ENCODE measurements at regions not wholly inside any gene's neighbourhood (a gene's known extent, or its start where the extent isn't known, plus 50 kb on each side); places are given as distances from the start of the nearest gene placed in this dataset.
A peak's percentile ranks its signal among the peaks of the same experiment; 100 is the strongest.
"Not testable (repeated sequence)": the region's sequence is repeated elsewhere in the genome, so short reads cannot be mapped to it uniquely, and the experiment has no call there.

GRCh38 chr6:126890055-126890454 lies 228.4 kb upstream of the RSPO3 start:
- Histone ChIP-seq H3K4me1 (ENCODE audit: control insufficient read depth, insufficient read depth, low read length) (peaks cover 2% of the 10 kb centered on the region; the same call in 1 of the 2 replicates), H3K27ac (ENCODE audit: extremely low read depth, low read depth, low read length) (no peak overlapping the region), H3K4me3 (ENCODE audit: low read depth, low read length) (no peak overlapping the region), H3K9me3 (ENCODE audit: control insufficient read depth, insufficient read depth, low read depth, low read length) (no peaks in the 10 kb centered on the region), H3K36me3 (ENCODE audit: control insufficient read depth in 2 of 2, insufficient read depth in 1 of 2, low read length in 2 of 2) (no peaks in the 10 kb centered on the region)
- TF ChIP-seq ZFP3 (tag by site-specific recombination; IDR thresholded peaks at IDR 0.05; ENCODE audit: low read depth): no peak
- 0 out of 2 replicates have a peak, but pooled peaks have one; percentile 69 for TF ChIP-seq ZNF530 (tag by site-specific recombination; IDR thresholded peaks at IDR 0.05; ENCODE audit: low read depth)
- peak; percentile 53; the same call in 1 of the 2 replicates for TF ChIP-seq ZNF544 (tag by site-specific recombination; IDR thresholded peaks at IDR 0.05)
- peak; percentile 30; the same call in 1 of the 2 replicates for TF ChIP-seq ZNF394 (tag by site-specific recombination; IDR thresholded peaks at IDR 0.05; ENCODE audit: borderline replicate concordance)
- TF ChIP-seq ZSCAN5A (tag by site-specific recombination; IDR thresholded peaks at IDR 0.05): no peak
- ChIA-PET POLR2A (no interaction called here), CTCF (interaction anchor here (0.6 to 0.9 kb wide), 4 partner anchors 47 to 895 kb away, joined by 3 read pairs; no protein-coding TSS in a partner anchor)

GRCh38 chr6:126891158-126891557 lies 227.3 kb upstream of the RSPO3 start:
- ChIA-PET CTCF (no interaction called here), POLR2A (no interaction called here)
- H3K36me3 ChIP-seq (ENCODE audit: control insufficient read depth in 2 of 2, insufficient read depth in 1 of 2, low read length in 2 of 2): no peaks in the 10 kb centered on the region
- no peak overlapping the region for H3K4me3 ChIP-seq (ENCODE audit: low read depth, low read length)
- no peak for TF ChIP-seq ZNF704 (tag by site-specific recombination; IDR thresholded peaks at IDR 0.05)
- TF ChIP-seq HOXC10 (CRISPR knock-in tag; IDR thresholded peaks at IDR 0.05): no peak
- TF ChIP-seq GLIS1 (tag by site-specific recombination; IDR thresholded peaks at IDR 0.05): no peak
- TF ChIP-seq ZNF23 (tag by site-specific recombination; IDR thresholded peaks at IDR 0.05; ENCODE audit: borderline replicate concordance): no peak
- TF ChIP-seq HOXA7 (CRISPR knock-in tag; IDR thresholded peaks at IDR 0.05; ENCODE audit: borderline replicate concordance): no peak
- no peak for TF ChIP-seq ZNF335 (tag by site-specific recombination; conservative IDR thresholded peaks at IDR 0.05)
- no peak for TF ChIP-seq ZNF510 (tag by site-specific recombination; IDR thresholded peaks at IDR 0.05; ENCODE audit: insufficient replicate concordance)
- no peak for TF ChIP-seq ZIC2 (tag by site-specific recombination; IDR thresholded peaks at IDR 0.05)
- TF ChIP-seq ZNF585B (tag by site-specific recombination; IDR thresholded peaks at IDR 0.05): no peak
- TF ChIP-seq ZNF112 (tag by site-specific recombination; IDR thresholded peaks at IDR 0.05): no peak
- no peak for TF ChIP-seq ZNF580 (tag by site-specific recombination; IDR thresholded peaks at IDR 0.05)
- no peak for TF ChIP-seq ZNF529 (tag by site-specific recombination; IDR thresholded peaks at IDR 0.05; ENCODE audit: insufficient replicate concordance)
- no peak for TF ChIP-seq ZBTB20 (tag by site-specific recombination; IDR thresholded peaks at IDR 0.05)
- no peak for TF ChIP-seq ZNF311 (tag by site-specific recombination; IDR thresholded peaks at IDR 0.05; ENCODE audit: borderline replicate concordance)
- no peak for TF ChIP-seq ZBTB49 (tag by site-specific recombination; IDR thresholded peaks at IDR 0.05; ENCODE audit: low read depth)
- H3K9me3 ChIP-seq (ENCODE audit: control insufficient read depth, insufficient read depth, low read depth, low read length): no peaks in the 10 kb centered on the region
- peaks cover 2% of the 10 kb centered on the region; the same call in 1 of the 2 replicates for H3K4me1 ChIP-seq (ENCODE audit: control insufficient read depth, insufficient read depth, low read length)
- H3K27ac ChIP-seq (ENCODE audit: extremely low read depth, low read depth, low read length): no peak overlapping the region

- CTCF ChIA-PET; H3K27ac ChIP-seq (ENCODE audit: extremely low read depth, low read depth, low read length); H3K4me1 ChIP-seq (ENCODE audit: control insufficient read depth, insufficient read depth, low read length); H3K9me3 ChIP-seq (ENCODE audit: control insufficient read depth, insufficient read depth, low read depth, low read length); POLR2A ChIA-PET; H3K4me3 ChIP-seq (ENCODE audit: low read depth, low read length); H3K36me3 ChIP-seq (ENCODE audit: control insufficient read depth in 2 of 2, insufficient read depth in 1 of 2, low read length in 2 of 2): not testable (repeated sequence)
Measured at GRCh38 chr6:126892869-126893268, 225.6 kb upstream of the RSPO3 start.

All from HEK293 (cell line).